Neural crest cell (in vitro differentiated cells): ENCODE measurements at regions not wholly inside any gene's neighbourhood (a gene's known extent, or its start where the extent isn't known, plus 50 kb on each side); places are given as distances from the start of the nearest gene placed in this dataset.
"Not testable (repeated sequence)": the region's sequence is repeated elsewhere in the genome, so short reads cannot be mapped to it uniquely, and the experiment has no call there.

Experiments
- DNase-seq: peaks from one replicate; pipeline ENCODE4 v3.0.0; 2021; ENCODE audit warnings: low read depth, mixed read lengths, low spot score
- H3K27ac Mint-ChIP-seq: one replicate; pipeline ENCODE4 v1.8.0; 2021; ENCODE audit warnings: mild to moderate bottlenecking, mixed read lengths; ENCODE audit not compliant: unreplicated experiment
- H3K27me3 Mint-ChIP-seq: 2 replicates; pipeline ENCODE4 v1.8.0; 2021; ENCODE audit warnings: low read depth, mild to moderate bottlenecking, mixed read lengths
- H3K36me3 Mint-ChIP-seq: 2 replicates; pipeline ENCODE4 v1.8.0; 2021; ENCODE audit warnings: low read depth, mild to moderate bottlenecking, mixed read lengths
- H3K4me1 Mint-ChIP-seq: 2 replicates; pipeline ENCODE4 v1.8.0; 2021; ENCODE audit warnings: mixed read lengths
- H3K4me3 Mint-ChIP-seq: one replicate; pipeline ENCODE4 v1.8.0; 2021; ENCODE audit warnings: mild to moderate bottlenecking, mixed read lengths
- H3K9me3 Mint-ChIP-seq: 2 replicates; pipeline ENCODE4 v1.8.0; 2021; ENCODE audit warnings: mixed read lengths

DNA sequence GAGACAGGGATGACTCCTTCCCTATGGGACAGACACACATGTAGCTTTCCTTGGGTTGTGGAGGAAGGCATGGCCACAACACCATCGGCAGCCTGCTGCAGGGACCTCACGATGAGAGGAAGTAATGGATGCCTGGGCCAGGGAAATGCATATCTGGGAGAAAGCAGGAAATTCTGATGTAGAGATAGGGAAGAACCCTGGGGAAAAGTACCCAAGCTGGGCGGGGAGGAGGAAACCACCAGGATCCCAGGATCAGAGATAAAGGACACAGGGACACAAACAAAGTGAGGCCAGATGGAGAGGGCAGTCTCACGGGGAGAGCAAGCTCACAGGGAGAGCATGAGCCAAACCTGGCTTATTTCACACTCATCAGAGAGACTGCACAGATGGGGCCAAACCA lies 294.7 kb upstream of the TEKT4 start:
- not testable (repeated sequence) for H3K4me1 Mint-ChIP-seq, H3K9me3 Mint-ChIP-seq, H3K27ac Mint-ChIP-seq, H3K27me3 Mint-ChIP-seq, DNase-seq, H3K36me3 Mint-ChIP-seq, H3K4me3 Mint-ChIP-seq

GRCh38 chr2:94577160-94577559 lies 294.1 kb upstream of the TEKT4 start:
- DNase-seq, H3K27ac Mint-ChIP-seq, H3K9me3 Mint-ChIP-seq, H3K36me3 Mint-ChIP-seq, H3K4me3 Mint-ChIP-seq, H3K4me1 Mint-ChIP-seq, H3K27me3 Mint-ChIP-seq: not testable (repeated sequence)

DNA sequence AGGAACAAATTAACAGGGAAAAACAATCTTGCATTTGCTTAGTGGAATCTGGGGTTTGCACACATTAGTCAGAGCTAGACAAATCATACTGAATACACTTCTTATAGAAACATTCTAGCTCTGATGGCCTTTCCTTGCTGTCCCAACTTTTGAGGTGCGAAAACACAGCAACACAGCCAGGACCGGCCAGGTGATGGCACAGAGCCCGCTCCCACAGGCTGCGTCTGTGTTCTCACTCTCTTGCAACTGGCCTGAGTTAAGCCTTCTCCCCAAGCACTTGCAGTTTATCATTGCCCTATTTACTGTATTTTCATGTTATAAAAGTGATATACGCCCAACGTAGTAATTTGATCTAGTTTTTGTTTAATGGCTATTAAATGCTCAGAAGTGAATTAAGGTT lies 292.0 kb upstream of the TEKT4 start:
- not testable (repeated sequence) for H3K27ac Mint-ChIP-seq, H3K4me3 Mint-ChIP-seq, H3K36me3 Mint-ChIP-seq, H3K4me1 Mint-ChIP-seq, H3K9me3 Mint-ChIP-seq, DNase-seq, H3K27me3 Mint-ChIP-seq

GRCh38 chr2:94583081-94583723 lies 288.0 kb upstream of the TEKT4 start:
- not testable (repeated sequence) for H3K27me3 Mint-ChIP-seq, H3K4me1 Mint-ChIP-seq, H3K9me3 Mint-ChIP-seq, H3K36me3 Mint-ChIP-seq, H3K27ac Mint-ChIP-seq, H3K4me3 Mint-ChIP-seq, DNase-seq

DNA sequence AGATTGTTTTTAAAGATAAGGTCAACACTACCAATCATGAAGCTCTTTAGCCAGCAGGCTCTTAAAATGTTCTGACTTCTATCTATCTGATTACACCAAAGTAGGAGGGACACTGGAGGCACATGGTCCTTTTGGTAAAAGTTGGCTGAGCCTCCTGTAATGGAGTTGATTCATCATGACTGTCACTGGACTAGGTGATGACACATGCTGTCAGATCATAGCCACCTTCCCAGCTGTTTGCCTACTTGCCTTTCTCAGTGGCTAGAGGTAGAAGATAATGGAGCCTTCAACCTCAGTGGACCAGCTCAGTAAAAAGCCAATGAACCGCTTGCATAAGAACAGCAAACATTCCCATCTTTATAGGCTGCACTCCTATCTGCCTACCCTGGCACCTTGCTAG lies 286.7 kb upstream of the TEKT4 start:
- not testable (repeated sequence) for H3K27me3 Mint-ChIP-seq, H3K9me3 Mint-ChIP-seq, DNase-seq, H3K27ac Mint-ChIP-seq, H3K36me3 Mint-ChIP-seq, H3K4me3 Mint-ChIP-seq, H3K4me1 Mint-ChIP-seq

GRCh38 chr2:94586032-94586982 lies 284.9 kb upstream of the TEKT4 start:
- H3K27ac Mint-ChIP-seq, H3K4me3 Mint-ChIP-seq, DNase-seq, H3K36me3 Mint-ChIP-seq, H3K27me3 Mint-ChIP-seq, H3K4me1 Mint-ChIP-seq, H3K9me3 Mint-ChIP-seq: not testable (repeated sequence)

DNA sequence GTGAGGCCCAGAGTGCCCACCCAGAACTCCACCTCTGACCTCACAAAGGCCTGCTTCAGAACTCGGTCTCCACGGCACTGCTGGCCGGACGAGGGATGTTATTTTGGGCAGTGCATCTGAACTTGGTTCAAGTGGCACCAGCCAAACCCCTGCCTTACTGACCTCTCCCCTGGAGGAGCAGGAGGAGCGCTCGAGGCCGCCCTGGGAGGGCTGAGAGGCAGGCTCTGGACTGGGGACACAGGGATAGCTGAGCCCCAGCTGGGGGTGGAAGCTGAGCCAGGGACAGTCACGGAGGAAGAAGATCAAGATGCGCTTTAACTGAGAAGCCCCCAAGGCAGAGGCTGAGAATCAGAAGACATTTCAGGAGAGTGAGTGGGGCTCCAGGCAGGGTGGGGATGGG lies 284.2 kb upstream of the TEKT4 start:
- H3K4me3 Mint-ChIP-seq, H3K36me3 Mint-ChIP-seq, H3K27ac Mint-ChIP-seq, H3K4me1 Mint-ChIP-seq, H3K27me3 Mint-ChIP-seq, H3K9me3 Mint-ChIP-seq, DNase-seq: not testable (repeated sequence)

- not testable (repeated sequence) for H3K27ac Mint-ChIP-seq, H3K4me1 Mint-ChIP-seq, H3K4me3 Mint-ChIP-seq, DNase-seq, H3K9me3 Mint-ChIP-seq, H3K36me3 Mint-ChIP-seq, H3K27me3 Mint-ChIP-seq
These were observed 277.0 kb upstream of the TEKT4 start for GRCh38 chr2:94594019-94594836.

DNA sequence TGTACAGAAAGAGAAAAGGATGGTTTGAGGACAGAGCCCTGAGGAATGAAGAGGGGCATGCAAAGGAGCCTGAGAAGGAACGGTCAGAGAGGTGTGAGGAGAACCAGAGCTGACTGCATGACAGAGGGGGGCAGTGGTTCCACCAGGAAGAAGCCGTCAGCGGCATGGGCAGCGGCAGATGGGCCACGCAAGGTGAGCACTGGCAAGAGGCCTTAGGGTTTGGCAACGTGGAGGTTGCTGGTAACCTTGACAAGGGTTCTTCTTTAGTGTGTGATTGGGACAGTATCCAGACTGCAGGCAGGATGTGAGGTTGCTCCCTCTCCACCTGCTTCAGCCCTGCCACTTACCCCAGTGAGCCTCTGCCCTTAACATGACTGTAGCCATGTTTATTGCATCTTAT lies 275.3 kb upstream of the TEKT4 start:
- H3K27ac Mint-ChIP-seq, H3K4me1 Mint-ChIP-seq, DNase-seq, H3K36me3 Mint-ChIP-seq, H3K9me3 Mint-ChIP-seq, H3K27me3 Mint-ChIP-seq, H3K4me3 Mint-ChIP-seq: not testable (repeated sequence)

DNA sequence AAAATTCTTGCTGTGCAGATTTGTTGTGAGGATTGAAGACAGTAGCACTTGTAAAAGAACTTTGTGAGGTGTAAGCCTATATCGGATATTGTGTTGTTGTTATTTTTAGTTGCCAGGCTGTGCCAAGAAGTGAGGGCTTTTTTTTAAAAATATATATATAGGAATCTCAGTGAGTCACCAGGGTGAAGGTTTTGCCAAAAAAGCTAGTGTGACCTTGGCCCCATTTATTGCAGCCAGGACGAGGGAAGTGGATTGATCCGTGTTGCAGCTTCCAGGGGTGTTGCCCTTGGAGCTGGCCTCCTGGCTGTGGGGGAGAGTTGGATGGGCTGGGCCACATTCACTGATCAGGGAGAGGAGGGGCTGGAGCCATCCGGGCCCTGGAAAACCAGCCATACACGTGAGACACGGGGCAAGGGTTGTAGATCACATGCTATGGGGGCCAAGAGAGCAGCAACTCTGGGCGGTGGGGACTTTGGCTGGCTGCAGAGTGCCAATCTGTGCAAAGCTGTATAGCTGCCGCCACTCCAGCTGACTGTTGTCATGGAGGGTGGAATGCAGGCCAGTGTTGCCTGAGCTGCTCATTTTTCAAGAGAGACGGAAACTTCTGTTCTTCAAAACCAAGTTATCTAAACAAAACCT lies 273.0 kb upstream of the TEKT4 start:
- not testable (repeated sequence) for H3K4me1 Mint-ChIP-seq, DNase-seq, H3K27ac Mint-ChIP-seq, H3K36me3 Mint-ChIP-seq, H3K27me3 Mint-ChIP-seq, H3K4me3 Mint-ChIP-seq, H3K9me3 Mint-ChIP-seq

- not testable (repeated sequence) for H3K27ac Mint-ChIP-seq, DNase-seq, H3K27me3 Mint-ChIP-seq, H3K4me3 Mint-ChIP-seq, H3K4me1 Mint-ChIP-seq
- Mint-ChIP-seq H3K36me3 (peaks cover 12% of the 10 kb centered on the region), H3K9me3 (peaks cover 12% of the 10 kb centered on the region)
These were observed 270.3 kb upstream of the TEKT4 start for GRCh38 chr2:94600929-94601328.
